ENCODE measurements at regions not wholly inside any gene's neighbourhood (a gene's known extent, or its start where the extent isn't known, plus 50 kb on each side); places are given as distances from the start of the nearest gene placed in this dataset.

GRCh38 chr17:78290721-78291120, 59.3 kb downstream of the TMEM235 start (continued):
- no peak for TF ChIP-seq ZMAT4 (CRISPR knock-in tag; IDR thresholded peaks at IDR 0.05)
